ENCODE measurements at regions not wholly inside any gene's neighbourhood (a gene's known extent, or its start where the extent isn't known, plus 50 kb on each side); places are given as distances from the start of the nearest gene placed in this dataset.
"Not testable (repeated sequence)": the region's sequence is repeated elsewhere in the genome, so short reads cannot be mapped to it uniquely, and the experiment has no call there.

DNA sequence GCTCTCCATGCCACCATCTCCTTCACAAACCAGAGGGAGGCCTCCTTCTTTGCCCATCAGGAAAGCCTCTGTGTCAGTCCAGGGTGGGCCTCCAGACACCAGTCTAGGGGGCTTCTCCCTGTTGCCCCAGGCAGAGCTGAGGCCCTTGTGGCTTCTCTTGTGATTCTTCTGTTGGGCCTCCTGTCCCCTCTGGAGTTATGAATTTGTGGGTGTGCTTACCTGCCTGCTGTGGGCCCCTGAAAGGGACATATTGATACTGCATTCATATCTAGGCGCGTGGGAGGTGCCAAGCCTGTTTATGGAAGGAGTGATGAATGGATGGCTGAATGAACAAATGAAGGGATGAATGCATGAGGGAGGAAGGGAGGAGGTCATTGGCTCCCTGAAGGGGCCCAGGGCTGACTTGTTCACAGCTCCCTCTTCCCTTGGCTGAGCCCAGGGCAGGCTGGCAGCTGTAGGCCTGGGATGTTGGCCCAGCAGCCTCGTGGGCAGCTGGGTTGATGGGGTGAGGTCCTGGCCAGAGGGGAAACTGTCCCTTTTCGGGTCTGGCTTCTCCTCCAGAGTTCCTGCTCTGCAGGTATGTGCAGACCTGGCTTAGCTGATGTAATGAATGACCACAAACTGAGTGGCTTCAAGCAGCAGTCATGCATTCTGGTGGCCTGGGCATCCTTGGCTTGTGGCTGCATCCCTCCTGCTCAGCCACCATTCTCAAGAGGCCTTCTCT is 195.4 kb downstream of the GOLGA6L6 start:
- peak; percentile 60 for DNase-seq (ENCODE audit: low spot score)

- peak; percentile 59 for DNase-seq (ENCODE audit: low spot score)
These were observed 196.1 kb downstream of the GOLGA6L6 start for GRCh38 chr15:20345401-20345958.

GRCh38 chr15:20344601-20345400 is 196.8 kb downstream of the GOLGA6L6 start:
- peak; percentile 59 for DNase-seq (ENCODE audit: low spot score)

DNA sequence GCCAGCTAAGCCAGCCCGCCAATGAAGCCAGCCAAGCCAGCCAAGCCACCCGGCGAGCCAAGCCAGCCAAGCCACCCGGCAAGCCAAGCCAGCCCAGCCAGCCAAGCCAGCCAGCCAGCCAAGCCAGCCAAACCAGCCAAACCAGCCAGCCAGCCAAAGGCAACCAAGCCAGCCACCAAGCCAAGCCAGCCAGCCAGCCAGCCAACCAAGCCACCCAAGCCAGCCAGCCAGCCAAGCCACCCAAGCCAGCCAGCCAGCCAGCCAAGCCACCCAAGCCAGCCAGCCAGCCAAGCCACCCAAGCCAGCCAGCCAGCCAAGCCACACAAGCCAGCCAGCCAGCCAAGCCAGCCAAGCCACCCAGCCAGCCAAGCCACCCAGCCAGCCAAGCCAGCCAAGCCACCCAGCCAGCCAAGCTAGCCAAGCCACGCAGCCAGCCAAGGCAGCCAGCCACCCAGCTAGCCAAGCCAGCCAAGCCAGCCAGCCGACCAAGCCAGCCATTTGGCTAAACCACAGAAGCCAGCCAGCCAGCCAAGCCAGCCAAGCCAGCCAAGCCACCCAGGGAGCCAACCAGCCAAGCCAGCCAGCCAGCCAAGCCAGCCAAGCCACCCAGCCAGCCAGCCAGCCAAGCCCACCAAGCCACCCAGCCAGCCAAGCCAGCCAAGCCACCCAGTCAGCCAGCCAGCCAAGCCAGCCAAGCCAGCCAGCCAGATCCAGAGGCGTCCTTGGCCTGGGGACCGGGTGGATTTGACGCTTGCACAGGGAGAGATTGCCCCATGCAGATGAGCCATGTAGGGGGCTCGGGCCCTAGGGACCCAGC is 198.0 kb downstream of the GOLGA6L6 start:
- DNase-seq (ENCODE audit: low spot score): peak; percentile 68

DNA sequence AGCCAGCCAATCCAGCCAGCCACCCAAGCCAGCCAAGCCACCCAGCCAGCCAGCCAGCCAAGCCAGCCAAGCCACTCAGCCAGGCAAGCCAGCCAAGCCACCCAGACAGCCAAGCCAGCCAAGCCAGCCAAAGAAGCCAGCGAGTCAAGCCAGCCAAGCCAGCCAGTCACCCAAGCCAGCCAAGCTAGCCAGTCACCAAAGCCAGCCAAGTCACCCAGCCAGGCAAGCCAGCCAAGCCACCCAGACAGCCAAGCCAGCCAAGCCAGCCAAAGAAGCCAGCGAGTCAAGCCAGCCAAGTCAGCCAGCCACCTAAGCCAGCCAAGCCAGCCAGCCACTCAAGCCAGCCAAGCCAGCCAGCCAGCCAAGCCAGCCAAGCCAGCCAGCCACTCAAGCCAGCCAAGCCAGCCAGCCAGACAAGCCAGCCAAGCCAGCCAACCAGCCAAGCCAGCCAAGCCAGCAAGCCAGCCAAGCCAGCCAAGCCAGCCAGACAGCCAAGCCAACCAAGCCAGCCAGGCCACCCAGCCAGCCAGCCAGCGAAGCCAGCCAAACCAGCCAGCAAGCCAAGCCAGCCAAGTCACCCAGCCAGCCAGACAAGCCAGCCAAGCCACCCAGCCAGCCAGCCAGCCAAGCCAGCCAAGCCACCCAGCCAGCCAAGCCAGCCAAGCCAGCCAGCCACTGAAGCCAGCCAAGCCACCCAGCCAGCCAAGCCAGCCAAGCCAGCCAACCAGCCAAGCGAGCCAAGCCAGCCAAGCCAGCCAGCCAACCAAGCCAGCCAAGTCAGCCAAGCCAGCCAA is 198.8 kb downstream of the GOLGA6L6 start:
- peak; percentile 70 for DNase-seq (ENCODE audit: low spot score)

DNA sequence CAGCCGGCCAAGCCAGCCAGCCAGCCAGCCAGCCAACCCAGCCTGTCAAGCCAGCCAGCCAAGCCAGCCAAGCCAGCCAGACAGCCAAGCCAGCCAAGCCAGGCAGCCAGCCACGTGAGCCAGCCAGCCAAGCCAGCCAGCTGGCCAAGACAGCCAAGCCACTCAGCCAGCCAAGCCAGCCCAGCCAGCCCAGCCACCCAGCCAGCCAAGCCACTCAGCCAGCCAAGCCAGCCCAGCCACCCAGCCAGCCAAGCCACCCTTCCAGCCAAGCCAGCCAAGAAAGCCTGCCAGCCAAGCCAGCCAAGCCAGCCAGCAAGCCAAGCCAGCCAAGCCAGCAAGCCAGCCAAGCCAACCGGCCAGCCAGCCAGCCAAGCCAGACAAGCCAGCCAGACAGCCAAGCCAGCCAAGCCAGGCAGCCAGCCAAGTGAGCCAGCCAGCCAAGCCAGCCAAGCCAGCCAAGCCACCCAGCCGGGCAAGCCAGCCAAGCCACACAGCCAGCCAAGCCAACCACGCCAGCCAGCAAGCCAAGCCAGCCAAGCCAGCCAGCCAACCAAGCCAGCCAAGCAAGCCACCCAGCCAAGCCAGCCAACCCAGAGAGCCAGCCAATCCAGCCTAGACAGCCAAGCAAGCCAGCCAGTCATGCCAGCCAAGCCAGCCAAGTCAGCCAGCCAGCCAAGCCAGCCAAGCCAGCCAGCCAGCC is 199.5 kb downstream of the GOLGA6L6 start:
- DNase-seq (ENCODE audit: low spot score): peak; percentile 94

- peak; percentile 95 for DNase-seq (ENCODE audit: low spot score)
These were observed 200.5 kb downstream of the GOLGA6L6 start for GRCh38 chr15:20340931-20341661.

GRCh38 chr15:20340331-20340811 is 201.2 kb downstream of the GOLGA6L6 start:
- DNase-seq (ENCODE audit: low spot score): peak; percentile 76

DNA sequence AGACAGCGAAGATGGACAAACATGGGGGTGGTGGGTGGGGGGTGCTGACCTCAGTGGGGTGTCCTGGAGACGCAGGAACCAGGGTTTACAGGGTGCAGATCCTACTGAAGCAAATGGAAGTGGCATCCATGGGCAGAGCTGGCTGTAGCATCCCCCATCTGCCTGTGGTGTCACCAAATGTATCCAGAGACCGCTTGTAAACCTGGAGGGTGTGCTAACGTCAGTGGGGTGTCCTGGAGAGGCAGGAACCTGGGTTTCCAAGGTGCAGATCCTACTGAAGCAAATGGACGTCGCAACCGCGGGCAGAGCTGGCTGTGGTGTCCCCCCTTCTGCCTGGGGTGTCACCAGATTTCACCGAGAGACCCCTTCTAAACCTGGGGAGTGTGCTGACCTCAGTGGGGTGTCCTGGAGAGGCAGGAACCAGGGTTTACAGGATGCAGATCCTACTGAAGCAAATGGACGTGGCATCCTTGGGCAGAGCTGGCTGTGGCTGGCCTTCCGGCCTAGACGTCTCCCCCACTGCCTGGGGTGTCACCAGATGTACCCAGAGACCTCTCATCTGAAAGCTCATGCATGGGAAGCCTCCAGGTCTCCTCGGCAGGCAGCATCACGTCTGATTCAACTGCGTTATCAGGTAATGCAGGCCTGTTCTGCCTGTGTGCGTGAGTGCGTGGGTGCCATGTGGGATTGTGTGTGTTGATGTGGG is 202.4 kb downstream of the GOLGA6L6 start:
- DNase-seq (ENCODE audit: low spot score): peak; percentile 33

- not testable (repeated sequence) for DNase-seq (ENCODE audit: low spot score)
These were observed 202.9 kb downstream of the GOLGA6L6 start for GRCh38 chr15:20338671-20339070.

- DNase-seq (ENCODE audit: low spot score): not testable (repeated sequence)
These were observed 204.4 kb downstream of the GOLGA6L6 start for GRCh38 chr15:20337238-20337637.

DNA sequence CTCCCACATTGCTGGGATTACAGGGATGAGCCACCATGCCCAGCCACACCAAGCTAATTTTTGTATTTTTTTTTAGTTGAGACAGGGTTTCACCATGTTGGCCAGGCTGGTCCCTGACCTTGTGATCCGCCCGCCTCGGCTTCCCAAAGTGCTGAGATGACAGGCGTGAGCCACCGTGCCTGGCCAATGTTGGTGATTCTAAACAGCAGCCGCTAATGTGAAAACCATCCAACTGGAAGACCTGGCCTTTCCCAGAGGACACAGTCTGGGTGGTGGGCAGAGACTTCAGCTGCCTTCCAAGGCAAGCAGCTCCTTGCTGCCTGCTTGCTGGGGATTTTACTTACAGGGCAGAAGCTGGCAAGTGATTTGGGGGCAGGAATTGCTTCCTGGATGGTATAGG is 207.1 kb downstream of the GOLGA6L6 start:
- DNase-seq (ENCODE audit: low spot score): not testable (repeated sequence)

DNA sequence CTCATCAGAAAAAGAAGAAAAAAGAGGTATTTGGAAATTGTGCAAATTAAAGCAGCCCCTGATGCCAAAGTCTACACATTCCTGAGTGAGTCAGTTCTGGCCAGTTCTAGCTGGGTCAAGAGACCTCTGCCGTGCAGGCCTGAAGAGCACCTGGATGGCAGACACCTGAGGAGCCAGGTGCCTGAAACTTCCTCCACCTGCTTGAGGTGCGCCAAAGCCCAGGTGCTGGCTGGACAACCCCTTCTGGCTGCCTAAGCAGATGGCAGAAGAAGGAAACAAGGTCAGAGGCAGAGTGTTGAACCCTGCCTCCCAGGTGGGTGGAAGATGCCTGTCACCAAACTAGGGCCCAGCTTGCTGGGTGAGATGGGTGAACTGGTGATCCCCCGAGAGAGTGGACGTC is 215.8 kb downstream of the GOLGA6L6 start:
- not testable (repeated sequence) for DNase-seq (ENCODE audit: low spot score)

DNA sequence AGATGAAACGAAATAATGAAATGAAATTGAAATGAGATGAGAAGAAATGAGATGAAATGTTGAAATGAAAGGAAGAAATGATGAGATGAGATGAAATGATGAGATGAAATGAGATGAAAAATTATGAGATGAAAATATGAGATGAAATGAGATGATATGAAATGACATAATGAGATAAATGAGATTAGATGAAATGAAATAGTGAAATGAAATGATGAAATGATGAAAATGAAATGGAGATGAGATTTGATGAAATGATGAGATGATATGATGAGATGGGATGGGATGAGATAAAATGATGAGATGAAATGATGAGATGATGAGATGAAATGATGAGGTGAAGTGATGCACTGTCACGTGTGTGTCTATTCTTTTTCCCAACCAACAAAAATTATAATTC is 224.5 kb downstream of the GOLGA6L6 start:
- not testable (repeated sequence) for DNase-seq (ENCODE audit: low spot score)

DNA sequence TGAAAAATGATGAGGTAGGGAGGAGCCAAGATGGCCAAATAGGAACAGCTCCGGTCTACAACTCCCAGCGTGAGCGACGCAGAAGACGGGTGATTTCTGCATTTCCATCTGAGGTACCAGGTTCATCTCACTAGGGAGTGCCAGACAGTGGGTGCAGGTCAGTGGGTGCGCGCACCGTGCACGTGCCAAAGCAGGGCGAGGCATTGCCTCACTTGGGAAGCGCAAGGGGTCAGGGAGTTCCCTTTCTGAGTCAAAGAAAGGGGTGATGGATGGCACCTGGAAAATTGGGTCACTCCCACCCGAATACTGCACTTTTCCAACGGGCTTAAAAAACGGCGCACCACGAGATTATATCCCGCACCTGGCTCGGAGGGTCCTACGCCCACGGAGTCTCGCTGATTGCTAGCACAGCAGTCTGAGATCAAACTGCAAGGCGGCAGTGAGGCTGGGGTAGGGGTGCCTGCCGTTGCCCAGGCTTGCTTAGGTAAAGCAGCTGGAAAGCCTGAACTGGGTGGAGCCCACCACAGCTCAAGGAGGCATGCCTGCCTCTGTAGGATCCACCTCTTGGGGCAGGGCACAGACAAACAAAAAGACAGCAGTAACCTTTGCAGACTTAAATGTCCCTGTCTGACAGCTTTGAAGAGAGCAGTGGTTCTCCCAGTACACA is 230.5 kb downstream of the GOLGA6L6 start:
- DNase-seq (ENCODE audit: low spot score): not testable (repeated sequence)

GRCh38 chr15:20310603-20311002 is 231.0 kb downstream of the GOLGA6L6 start:
- no peak for DNase-seq (ENCODE audit: low spot score)

GRCh38 chr15:20309966-20310365 is 231.6 kb downstream of the GOLGA6L6 start:
- DNase-seq (ENCODE audit: low spot score): not testable (repeated sequence)

DNA sequence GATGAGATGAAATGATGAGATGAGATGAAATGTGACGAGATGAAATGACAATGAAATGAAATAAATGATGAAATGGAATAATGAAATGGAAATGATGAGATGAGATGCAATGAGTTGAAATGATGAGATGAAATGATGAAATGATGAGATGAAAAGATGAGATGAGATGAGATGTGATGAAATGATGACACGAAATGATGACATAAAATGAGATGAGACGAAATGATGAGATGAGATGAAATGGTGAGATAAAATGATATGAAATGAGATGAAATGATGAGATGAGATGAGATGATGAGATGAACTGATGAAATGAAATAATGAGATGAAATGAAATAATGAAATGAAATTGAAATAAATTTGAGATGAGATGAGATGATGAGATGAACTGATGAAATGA is 232.2 kb downstream of the GOLGA6L6 start:
- DNase-seq (ENCODE audit: low spot score): not testable (repeated sequence)
